Activated naive CD4-positive, alpha-beta T cell treated with anti-CD3 and anti-CD28 coated beads, Interleukin-2, amount 50 U/mL, for 24 hours (primary cell): ENCODE measurements at regions not wholly inside any gene's neighbourhood (a gene's known extent, or its start where the extent isn't known, plus 50 kb on each side); places are given as distances from the start of the nearest gene placed in this dataset.

Source experiments
- H3K27ac Mint-ChIP-seq: one replicate; pipeline ENCODE4 v1.8.0; 2021; ENCODE audit warnings: mild to moderate bottlenecking, mixed read lengths
- H3K27me3 Mint-ChIP-seq: one replicate; pipeline ENCODE4 v1.8.0; 2021; ENCODE audit warnings: mixed read lengths
- H3K36me3 Mint-ChIP-seq: one replicate; pipeline ENCODE4 v1.8.0; 2021; ENCODE audit warnings: mixed read lengths
- H3K4me1 Mint-ChIP-seq: one replicate; pipeline ENCODE4 v1.8.0; 2021; ENCODE audit warnings: mixed read lengths
- H3K4me3 Mint-ChIP-seq: one replicate; pipeline ENCODE4 v1.8.0; 2021; ENCODE audit warnings: mild to moderate bottlenecking, mixed read lengths
- H3K9me3 Mint-ChIP-seq: one replicate; pipeline ENCODE4 v1.8.0; 2021; ENCODE audit warnings: mixed read lengths

DNA sequence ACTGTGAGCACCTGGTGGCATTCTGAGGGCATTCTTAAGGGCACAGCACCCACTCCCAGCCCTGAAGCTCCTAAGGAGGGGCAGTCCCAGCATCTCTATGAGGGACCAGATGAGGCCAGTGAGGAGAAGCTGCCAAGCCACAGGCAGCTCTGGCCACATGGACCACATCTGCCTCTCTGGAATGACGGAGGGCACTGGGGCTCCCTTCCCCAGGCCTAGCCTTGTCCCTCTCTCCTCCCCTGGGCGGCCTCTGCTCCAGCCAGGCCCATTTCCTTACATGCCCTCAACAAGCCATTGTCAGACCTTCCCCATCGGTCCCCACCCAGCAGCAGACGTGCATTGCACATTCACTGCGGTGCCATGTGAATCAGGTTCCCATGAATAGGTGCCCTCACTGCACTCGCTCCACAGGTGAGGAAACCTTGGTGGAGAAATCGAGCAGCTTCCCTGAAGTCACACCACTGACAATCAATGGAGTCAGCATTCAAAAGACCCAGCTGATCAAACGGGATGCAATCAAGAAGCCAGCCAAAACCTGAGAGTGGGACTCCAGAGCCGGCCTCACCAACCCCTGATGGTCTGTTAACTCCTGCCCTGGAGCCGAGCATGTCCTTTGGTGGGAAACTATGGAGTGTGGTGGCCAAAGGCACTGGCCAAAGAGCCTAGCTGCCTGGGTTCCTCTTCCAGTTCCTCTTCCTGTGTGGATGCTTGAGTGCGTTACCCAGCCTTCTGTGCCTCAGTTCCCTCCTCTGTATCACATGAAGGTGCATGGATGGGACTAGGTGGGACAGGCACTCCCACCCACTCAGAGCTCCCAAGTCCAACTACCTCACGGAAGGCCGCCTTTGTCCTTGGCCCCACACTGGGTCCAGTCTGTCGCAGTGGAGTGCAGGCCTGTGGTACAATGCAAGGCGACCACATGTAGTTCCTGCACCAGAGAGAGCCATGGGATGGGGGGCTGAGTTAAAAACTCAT is 147.3 kb downstream of the ZFP36L2 start:
- Mint-ChIP-seq H3K36me3 (no peaks in the 10 kb centered on the region), H3K4me1 (peaks cover 15% of the 10 kb centered on the region), H3K27me3 (no peaks in the 10 kb centered on the region), H3K27ac (no peak overlapping the region), H3K4me3 (no peak overlapping the region), H3K9me3 (no peaks in the 10 kb centered on the region)

DNA sequence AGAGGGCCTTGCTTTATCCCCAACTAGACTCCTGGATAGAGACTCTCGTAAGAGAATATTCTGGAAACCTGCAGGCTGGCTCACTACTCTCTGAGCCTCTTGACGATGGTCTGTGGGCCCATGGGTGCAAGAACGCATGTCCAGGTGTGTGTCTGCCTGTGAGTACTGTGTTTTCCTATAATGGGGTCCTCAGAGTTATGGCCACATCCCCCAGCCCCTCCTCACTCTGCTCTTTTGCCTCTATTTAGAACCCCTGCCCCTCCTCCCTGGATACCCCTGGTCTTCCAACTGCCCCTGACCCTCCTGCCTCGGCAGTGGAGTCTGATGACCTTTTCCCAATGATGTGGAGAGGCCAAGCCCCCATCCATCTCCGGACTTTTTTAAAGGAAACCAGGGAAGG is 148.1 kb downstream of the ZFP36L2 start:
- no peaks in the 10 kb centered on the region for H3K9me3 Mint-ChIP-seq
- H3K27ac Mint-ChIP-seq = no peak overlapping the region
- H3K4me3 Mint-ChIP-seq = no peak overlapping the region
- H3K27me3 Mint-ChIP-seq = no peaks in the 10 kb centered on the region
- H3K4me1 Mint-ChIP-seq = peaks cover 13% of the 10 kb centered on the region
- H3K36me3 Mint-ChIP-seq = no peaks in the 10 kb centered on the region

DNA sequence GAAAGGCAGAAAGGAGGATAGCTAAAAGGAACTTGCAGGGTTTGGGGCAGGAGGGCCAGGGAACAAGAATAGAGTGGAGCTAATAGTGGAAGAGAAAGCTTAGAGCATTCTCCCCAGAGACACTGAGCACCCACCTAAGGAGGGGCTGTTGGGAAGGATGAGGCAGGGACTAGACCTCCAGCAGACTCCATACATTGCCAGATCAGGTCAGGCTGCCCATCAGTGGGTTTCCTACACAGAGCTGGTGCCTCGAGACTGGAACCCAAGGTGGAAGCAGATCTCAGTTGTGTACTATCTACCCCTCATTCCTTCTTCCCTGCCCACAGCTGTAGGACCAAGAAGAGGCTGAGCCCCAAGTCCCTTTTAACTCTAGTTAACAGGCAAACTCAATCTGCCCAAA is 148.5 kb downstream of the ZFP36L2 start:
- H3K9me3 Mint-ChIP-seq = no peaks in the 10 kb centered on the region
- peaks cover 9% of the 10 kb centered on the region for H3K4me1 Mint-ChIP-seq
- no peak overlapping the region for H3K4me3 Mint-ChIP-seq
- H3K27ac Mint-ChIP-seq = no peak overlapping the region
- H3K36me3 Mint-ChIP-seq = no peaks in the 10 kb centered on the region
- H3K27me3 Mint-ChIP-seq = no peaks in the 10 kb centered on the region

DNA sequence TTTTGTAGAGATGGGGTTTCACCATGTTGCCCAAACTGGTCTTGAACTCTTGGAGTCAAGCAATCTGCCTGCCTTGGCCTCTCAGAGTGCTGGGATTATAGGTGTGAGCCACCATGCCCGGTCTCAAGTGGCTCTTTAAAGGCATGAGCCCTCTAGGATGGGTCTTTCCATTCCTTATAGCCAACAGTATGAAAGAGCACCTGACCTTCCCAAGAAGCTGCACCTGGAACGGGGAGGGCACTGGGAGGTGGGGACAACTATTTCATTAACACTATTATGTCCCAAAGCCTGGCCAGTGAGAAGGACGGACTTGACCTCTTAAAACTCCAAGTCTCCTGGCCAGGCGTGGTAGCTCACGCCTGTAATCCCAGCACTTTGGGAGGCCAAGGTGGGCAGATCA is 149.7 kb downstream of the ZFP36L2 start:
- peaks cover 9% of the 10 kb centered on the region for H3K4me1 Mint-ChIP-seq
- no peaks in the 10 kb centered on the region for H3K36me3 Mint-ChIP-seq
- H3K27ac Mint-ChIP-seq = no peak overlapping the region
- H3K4me3 Mint-ChIP-seq = no peak overlapping the region
- no peaks in the 10 kb centered on the region for H3K9me3 Mint-ChIP-seq
- no peaks in the 10 kb centered on the region for H3K27me3 Mint-ChIP-seq

DNA sequence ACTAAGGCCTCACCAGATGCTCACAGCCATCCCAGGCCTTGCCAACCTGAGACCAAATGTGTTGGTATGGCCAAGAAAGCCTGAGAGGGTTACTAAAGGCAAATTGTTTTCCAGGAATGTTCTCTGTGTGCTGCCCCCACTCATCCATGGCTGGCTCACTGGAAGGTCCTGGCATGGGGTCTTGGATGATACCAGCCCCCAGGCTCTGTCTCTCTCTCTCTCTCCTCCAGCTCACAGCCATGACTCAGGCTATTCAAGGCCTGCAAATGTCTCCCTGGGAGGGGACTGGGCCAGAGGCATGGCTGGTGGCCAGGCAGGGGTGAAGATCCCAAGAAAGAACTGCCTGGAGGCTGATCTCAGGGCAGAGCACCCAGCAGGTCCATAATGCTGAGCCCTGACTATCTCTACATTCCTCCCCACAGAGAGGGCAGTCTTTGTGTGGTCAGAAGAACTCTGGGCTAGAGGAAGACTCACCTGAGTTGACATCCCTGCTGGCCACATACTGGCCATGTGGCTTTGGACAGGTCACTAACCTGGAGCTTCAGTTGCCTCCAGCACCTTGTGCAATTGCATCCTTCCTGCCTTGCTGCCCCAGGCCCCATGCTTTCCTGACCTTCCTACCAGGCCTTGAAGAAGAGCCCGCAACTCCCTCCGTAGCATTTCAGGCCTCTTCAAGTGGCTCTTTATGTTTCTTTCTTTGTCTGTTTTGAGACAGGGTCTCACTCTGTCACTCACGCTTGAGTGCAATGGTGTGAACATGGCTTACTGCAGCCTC is 150.4 kb downstream of the ZFP36L2 start:
- H3K27me3 Mint-ChIP-seq = no peaks in the 10 kb centered on the region
- H3K9me3 Mint-ChIP-seq = no peaks in the 10 kb centered on the region
- no peak overlapping the region for H3K4me3 Mint-ChIP-seq
- H3K27ac Mint-ChIP-seq = no peak overlapping the region
- peaks cover 9% of the 10 kb centered on the region for H3K4me1 Mint-ChIP-seq
- H3K36me3 Mint-ChIP-seq = no peaks in the 10 kb centered on the region

DNA sequence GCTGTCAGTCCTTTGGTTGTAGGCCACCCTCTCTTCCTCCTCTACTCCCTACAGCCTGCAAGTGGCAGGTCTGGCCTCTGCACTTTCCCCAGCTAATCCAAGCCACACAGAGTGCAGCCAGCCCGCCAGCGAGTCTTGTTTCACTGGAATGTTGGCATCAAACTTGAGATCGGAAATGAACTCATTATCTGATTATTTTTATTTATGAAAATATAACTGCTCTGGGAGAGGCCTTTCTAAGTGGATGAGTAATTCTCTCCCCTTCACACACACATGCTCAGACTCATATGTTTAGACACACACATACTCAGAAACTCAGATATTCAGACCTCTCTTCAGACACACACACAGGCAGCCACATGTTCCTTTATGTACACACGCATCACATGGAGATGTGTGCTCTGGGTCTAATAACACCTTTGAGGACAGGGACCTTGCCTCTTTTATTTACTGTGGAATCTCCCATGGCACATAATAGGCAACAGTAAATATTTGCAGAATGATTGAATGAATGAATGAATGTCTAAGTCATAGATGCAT is 151.3 kb downstream of the ZFP36L2 start:
- peaks cover 5% of the 10 kb centered on the region for H3K4me1 Mint-ChIP-seq
- no peaks in the 10 kb centered on the region for H3K27me3 Mint-ChIP-seq
- H3K36me3 Mint-ChIP-seq = no peaks in the 10 kb centered on the region
- no peaks in the 10 kb centered on the region for H3K9me3 Mint-ChIP-seq
- no peak overlapping the region for H3K4me3 Mint-ChIP-seq
- H3K27ac Mint-ChIP-seq = no peak overlapping the region

DNA sequence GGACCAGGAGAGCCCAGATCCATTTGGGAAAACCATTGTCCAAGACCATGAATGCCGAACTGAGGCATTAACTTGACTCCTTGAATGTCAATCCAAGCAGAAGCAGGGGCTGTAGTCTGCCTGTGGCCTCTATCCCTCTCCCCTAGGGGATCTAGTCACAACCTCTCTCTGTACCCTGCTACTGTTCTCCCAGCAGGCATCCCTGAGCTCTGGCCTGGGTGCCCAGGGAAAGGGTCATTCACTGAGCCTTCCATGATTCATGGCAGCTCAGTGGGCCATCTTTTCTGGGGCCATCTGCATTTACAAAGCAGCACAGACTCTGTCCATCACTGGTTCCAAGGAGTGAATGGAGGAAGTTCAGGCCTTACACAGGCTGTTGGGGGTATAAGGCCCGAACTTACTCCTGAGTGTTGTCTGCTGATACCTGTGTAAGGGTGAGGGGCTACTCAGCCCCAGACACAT is 151.8 kb downstream of the ZFP36L2 start:
- H3K9me3 Mint-ChIP-seq = no peaks in the 10 kb centered on the region
- no peaks in the 10 kb centered on the region for H3K36me3 Mint-ChIP-seq

DNA sequence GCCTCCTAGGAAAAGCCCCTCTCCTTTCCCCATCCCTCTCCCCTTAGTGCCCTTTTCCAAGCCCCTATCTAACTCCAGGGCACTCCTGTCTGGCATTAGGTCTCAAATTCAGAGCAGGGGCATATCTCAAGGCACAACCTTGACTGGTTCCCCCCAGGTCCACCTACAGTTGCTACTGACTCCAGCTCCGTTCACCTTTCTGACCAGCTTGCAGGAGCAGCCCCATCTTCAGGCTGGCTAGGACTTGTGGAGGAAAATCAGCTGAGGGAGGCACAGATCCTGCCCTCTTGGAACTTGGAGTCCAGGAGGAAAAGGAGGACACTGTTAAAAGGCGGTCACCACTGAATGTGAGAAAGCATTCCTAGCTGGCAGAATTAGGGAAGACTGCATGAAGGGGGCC is 152.4 kb downstream of the ZFP36L2 start:
- Mint-ChIP-seq H3K4me3 (no peak overlapping the region), H3K27me3 (no peaks in the 10 kb centered on the region), H3K27ac (no peak overlapping the region), H3K4me1 (no peaks in the 10 kb centered on the region), H3K9me3 (no peaks in the 10 kb centered on the region), H3K36me3 (no peaks in the 10 kb centered on the region)

More for the DNA sequence above, 151.8 kb downstream of the ZFP36L2 start:
- H3K27me3 Mint-ChIP-seq = no peaks in the 10 kb centered on the region
- H3K27ac Mint-ChIP-seq = no peak overlapping the region
- H3K4me1 Mint-ChIP-seq = peaks cover under 1% of the 10 kb centered on the region
- no peak overlapping the region for H3K4me3 Mint-ChIP-seq

DNA sequence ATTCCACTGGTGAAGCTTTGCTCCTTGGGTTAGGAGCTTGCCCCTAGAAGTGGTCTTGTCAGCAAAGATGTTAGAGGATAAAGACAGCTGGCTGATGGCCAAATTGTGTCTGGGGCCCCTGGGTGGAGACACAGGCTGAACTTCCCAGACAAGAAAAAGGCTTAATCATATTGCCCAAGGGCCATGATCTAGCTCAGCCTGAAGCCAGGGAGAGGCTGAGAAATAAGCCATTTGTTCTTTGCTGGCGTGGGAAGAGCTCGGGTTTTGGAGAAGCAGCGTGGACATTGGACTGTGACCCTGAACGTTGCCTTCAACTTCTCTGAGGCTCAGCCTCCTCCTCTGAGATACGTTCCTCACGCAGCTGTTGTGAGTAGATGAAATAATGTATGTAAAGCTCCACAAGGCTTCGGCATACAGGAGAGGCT is 153.0 kb downstream of the ZFP36L2 start:
- Mint-ChIP-seq H3K36me3 (no peaks in the 10 kb centered on the region), H3K4me3 (no peak overlapping the region), H3K9me3 (no peaks in the 10 kb centered on the region), H3K4me1 (no peaks in the 10 kb centered on the region), H3K27me3 (no peaks in the 10 kb centered on the region), H3K27ac (no peak overlapping the region)

DNA sequence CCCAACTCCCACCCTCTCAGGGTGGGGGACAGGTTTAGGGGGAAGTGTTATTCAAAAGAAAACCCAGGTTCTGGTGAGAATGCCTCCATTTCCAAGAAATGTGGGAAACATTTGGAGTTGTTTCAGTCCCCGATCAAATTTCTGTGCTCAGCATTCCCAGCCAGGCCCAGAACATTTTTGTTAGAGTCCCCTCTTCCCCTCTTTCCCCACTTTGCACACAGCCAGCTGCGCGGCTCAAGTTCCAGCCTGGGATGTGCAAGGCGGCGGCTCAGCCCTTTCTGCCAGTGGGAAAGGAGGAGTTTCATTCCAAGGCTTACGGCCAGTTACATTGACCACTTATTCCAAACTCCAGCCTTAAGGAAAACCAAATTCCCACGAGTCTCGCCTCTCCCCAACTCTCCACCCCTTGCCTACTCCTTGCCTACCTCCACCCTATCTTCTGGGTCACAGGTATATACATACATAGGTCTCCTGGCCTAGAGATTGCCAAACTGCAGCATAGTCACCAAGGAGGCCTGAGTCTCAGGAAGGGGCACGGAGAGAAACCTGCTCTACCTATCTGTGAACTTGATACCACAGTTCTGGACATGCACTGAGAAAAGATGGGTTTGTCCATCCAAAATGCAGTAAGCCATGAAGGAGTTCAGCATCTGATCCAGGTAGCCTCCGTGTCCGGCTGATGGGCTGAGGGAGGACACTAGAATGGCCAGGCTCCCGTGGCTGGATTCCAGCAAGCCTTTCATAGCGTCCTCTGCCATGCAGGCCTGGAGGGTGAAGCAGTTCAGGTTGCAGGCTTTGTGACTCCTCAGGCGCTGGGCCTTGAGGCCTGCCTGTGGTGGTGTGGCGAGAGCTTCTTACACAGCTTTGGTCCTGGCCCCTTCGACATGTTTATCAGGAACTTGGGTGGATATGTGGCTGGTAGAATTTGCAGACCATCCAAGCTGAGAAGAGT is 154.5 kb downstream of the ZFP36L2 start:
- H3K4me1 Mint-ChIP-seq = no peaks in the 10 kb centered on the region
- no peaks in the 10 kb centered on the region for H3K27me3 Mint-ChIP-seq
- H3K4me3 Mint-ChIP-seq = no peak overlapping the region
- H3K9me3 Mint-ChIP-seq = no peaks in the 10 kb centered on the region
- no peaks in the 10 kb centered on the region for H3K36me3 Mint-ChIP-seq
- no peak overlapping the region for H3K27ac Mint-ChIP-seq

DNA sequence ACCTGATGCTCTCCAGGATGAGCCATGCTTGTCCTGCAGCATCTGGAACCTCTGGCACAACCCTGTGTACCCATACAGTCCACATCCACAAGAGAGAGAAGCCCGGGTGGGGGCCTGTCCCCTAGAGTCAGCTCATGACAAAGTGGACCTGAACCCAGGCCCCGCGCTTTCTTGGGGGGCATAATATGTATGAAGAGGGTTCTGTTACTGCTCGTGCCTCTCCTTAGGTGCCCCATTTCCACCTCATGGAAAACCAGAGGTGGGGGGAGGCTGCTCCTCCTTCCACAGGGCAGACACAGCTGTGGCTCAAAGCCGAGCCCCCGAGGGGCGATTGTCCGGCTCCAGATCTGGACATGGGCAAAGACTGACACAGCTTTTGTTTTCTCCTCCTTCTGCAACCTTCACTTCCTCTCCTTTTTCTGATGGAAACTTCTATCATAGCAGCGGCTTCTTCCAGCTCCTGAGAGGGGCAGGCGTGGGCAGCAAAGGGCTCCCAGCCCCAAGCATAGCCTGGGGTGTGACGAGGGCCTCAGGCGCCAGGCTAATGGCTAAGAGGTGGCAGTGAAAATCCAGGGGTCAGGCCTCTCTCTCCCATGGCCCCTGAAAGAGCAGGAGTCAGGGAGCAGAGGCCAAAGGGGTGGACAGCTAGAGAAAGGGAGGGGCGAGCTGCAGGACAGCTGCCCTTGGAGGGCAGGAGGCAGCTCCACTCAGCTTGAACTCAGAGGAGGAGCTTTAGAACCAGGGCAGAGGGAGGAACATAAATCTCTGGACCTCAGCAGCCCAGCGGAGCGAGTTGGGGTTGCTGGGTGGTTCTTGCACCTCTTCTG is 155.5 kb downstream of the ZFP36L2 start:
- H3K9me3 Mint-ChIP-seq = no peaks in the 10 kb centered on the region
- H3K4me3 Mint-ChIP-seq = no peak overlapping the region
- no peaks in the 10 kb centered on the region for H3K36me3 Mint-ChIP-seq
- H3K4me1 Mint-ChIP-seq = no peaks in the 10 kb centered on the region
- H3K27me3 Mint-ChIP-seq = no peaks in the 10 kb centered on the region
- H3K27ac Mint-ChIP-seq = no peak overlapping the region

DNA sequence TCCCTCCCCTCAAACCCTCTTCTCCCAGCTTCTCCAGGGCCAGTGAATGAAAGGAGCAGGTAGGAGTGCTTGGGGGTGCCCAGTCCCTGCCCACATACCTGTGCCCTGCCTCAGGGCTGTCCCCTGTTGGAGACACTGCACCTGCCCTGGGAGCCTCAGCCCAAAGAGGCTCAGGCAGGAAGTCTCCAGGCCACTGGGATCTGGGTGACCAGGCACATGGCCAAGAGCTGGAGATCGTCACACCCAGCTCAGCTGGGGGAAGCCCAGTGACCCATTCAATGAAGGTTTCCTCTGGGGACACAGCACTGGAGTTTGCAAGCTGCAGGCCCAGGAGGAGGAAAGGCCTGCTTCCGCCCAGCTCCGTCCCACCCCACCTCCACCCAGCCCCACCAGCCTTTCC is 156.4 kb downstream of the ZFP36L2 start:
- Mint-ChIP-seq H3K9me3 (no peaks in the 10 kb centered on the region), H3K27ac (no peak overlapping the region), H3K4me3 (no peak overlapping the region), H3K27me3 (no peaks in the 10 kb centered on the region), H3K4me1 (no peaks in the 10 kb centered on the region), H3K36me3 (no peaks in the 10 kb centered on the region)

DNA sequence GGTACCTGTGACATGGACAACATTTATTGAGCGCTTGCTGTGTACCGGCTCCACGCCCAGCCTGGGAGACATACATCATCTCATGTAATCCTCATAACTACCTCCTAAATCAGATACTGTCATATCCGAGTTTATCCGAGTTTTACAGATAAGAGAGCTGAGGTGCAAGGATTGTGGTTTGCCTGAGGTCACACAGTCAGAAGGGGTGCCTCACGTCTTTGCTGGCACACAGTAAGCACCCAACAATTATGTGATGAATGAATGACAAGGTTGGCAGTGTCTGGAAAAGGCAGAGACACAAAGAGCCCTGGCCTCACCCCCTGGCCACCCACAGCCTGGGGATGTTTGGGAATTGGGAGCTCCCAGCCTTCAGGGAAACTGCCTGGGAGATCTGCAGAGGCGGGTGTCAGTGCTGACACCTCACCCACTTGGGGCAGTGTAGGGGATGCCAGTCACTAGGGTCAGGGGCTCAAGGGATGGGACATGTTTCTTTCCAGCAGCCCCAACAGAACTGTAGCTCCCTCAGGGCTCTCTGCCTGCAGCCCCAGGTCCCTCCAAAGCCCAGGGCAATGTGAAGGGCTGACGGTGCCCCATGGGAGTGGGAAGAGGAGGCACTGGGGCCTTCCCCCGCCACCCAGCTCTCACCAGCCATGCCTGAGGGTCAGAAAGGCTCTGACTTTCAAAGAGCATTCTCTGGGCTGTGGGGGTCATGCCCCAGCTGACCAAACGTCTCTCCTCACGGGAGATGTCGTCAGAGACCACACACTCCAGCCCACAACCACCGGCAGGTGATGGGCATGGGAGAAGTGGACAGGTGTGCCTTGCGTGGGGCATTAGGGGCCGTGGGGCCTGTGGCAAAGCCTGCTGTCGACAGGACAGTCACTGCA is 157.5 kb downstream of the ZFP36L2 start:
- H3K9me3 Mint-ChIP-seq = no peaks in the 10 kb centered on the region
- no peak overlapping the region for H3K4me3 Mint-ChIP-seq
- H3K27me3 Mint-ChIP-seq = no peaks in the 10 kb centered on the region
- H3K27ac Mint-ChIP-seq = no peak overlapping the region
- no peaks in the 10 kb centered on the region for H3K4me1 Mint-ChIP-seq
- peaks cover 1% of the 10 kb centered on the region for H3K36me3 Mint-ChIP-seq
